Thyroid gland (tissue), 4 donors: ENCODE measurements at regions not wholly inside any gene's neighbourhood (a gene's known extent, or its start where the extent isn't known, plus 50 kb on each side); places are given as distances from the start of the nearest gene placed in this dataset.
A peak's percentile ranks its signal among the peaks of the same experiment; 100 is the strongest.

Source experiments
- DNase-seq, 2 donors: peaks; one replicate each; pipeline ENCODE4 v3.0.0-alpha.2; 2019
- H3K27ac ChIP-seq, 3 donors: fragments of 200-600 bp; sonication (generic); 1 replicate in 2 of 3; 2 replicates in 1 of 3; pipeline ENCODE4 v1.5.1; 2016 to 2019; ENCODE audit warnings: mild to moderate bottlenecking in 1 of 3, moderate library complexity in 1 of 3
- H3K27me3 ChIP-seq: fragments of 200-600 bp; sonication (generic); one replicate; pipeline ENCODE4 v1.5.1; 2019
- H3K36me3 ChIP-seq, 2 donors: fragments of 200-600 bp; sonication (generic); one replicate each; pipeline ENCODE4 v1.5.1; 2016 to 2019
- H3K4me1 ChIP-seq, 2 donors: fragments of 200-600 bp; sonication (generic); one replicate each; pipeline ENCODE4 v1.5.1; 2017 to 2019
- H3K4me3 ChIP-seq, 3 donors: fragments of 200-600 bp; sonication (generic); replicated peaks in 1 of 3; 1 replicate in 2 of 3; 2 replicates in 1 of 3; pipeline ENCODE4 v1.5.1; 2016; ENCODE audit warnings: mild to moderate bottlenecking in 1 of 3
- H3K9me3 ChIP-seq: fragments of 200-600 bp; sonication (generic); one replicate; pipeline ENCODE4 v1.5.1; 2017
- CTCF ChIP-seq, 6 experiments: fragments of 200-600 bp in 3 of 6; fragments of 450-650 bp in 3 of 6; sonication (generic) in 3 of 6; IDR thresholded peaks; one replicate each; pipeline ENCODE4 v1.5.1; 2016 to 2019; ENCODE audit warnings: antibody characterized with exemption in 6 of 6, mild to moderate bottlenecking in 2 of 6, inconsistent platforms in 1 of 6, moderate library complexity in 1 of 6
- POLR2A ChIP-seq, 2 donors: fragments of 450-650 bp; IDR thresholded peaks; one replicate each; pipeline ENCODE4 v1.6.1; 2017; ENCODE audit warnings: antibody characterized with exemption in 2 of 2, mild to moderate bottlenecking in 2 of 2, moderate library complexity in 1 of 2
- WGBS, 2 donors: methylation state at CpG; one replicate each; pipeline ENCODE4 v1.1.5; 2017; 5-methylcytosine and 5-hydroxymethylcytosine counted together
- intact Hi-C: fragments of 100-400 bp; cut with DNase I; formaldehyde crosslinking; loops from one replicate; pipeline ENCODE4 v1.15.1; 2023

- H3K4me1 ChIP-seq, result peaks cover 28 to 36% of the 10 kb centered on the region in 2 donors
- no peaks in the 10 kb centered on the region for H3K27me3 ChIP-seq
- TF ChIP-seq CTCF (IDR thresholded peaks at IDR 0.05) (no peak), POLR2A (IDR thresholded peaks at IDR 0.05) (no peak)
- H3K9me3 ChIP-seq, result no peaks in the 10 kb centered on the region
- peak in 1 of 2 donors; percentile 9 for DNase-seq
- 31 to 33% methylated on average over 3 of the region's 3 CpGs for WGBS, 2 donors
- H3K36me3 ChIP-seq, result no peaks in the 10 kb centered on the region
- H3K27ac ChIP-seq, result peak overlapping the region; percentile 87 to 94 (median 92)
- no peak overlapping the region for H3K4me3 ChIP-seq
- intact Hi-C loops, result no loop called here
These were observed 98.2 kb upstream of the PGRMC2 start for GRCh38 chr4:128385683-128386304.

GRCh38 chr4:128384765-128385598 lies 97.4 kb upstream of the PGRMC2 start:
- WGBS, 2 donors, result 80 to 83% methylated on average over 12 of the region's 12 CpGs
- Histone ChIP-seq H3K27me3 (no peaks in the 10 kb centered on the region), H3K36me3 (no peaks in the 10 kb centered on the region), H3K4me1 (peaks cover 28 to 44% of the 10 kb centered on the region in 2 donors), H3K4me3 (no peak overlapping the region), H3K9me3 (no peaks in the 10 kb centered on the region), H3K27ac (peak overlapping the region; percentile 87 to 94 (median 92))
- no peak for DNase-seq
- TF ChIP-seq POLR2A (IDR thresholded peaks at IDR 0.05) (no peak), CTCF (IDR thresholded peaks at IDR 0.05) (no peak)
- intact Hi-C loops, result no loop called here

- Histone ChIP-seq H3K4me3 (no peak overlapping the region), H3K36me3 (no peaks in the 10 kb centered on the region), H3K9me3 (no peaks in the 10 kb centered on the region), H3K27me3 (no peaks in the 10 kb centered on the region), H3K27ac (no peak overlapping the region), H3K4me1 (peaks cover 28 to 48% of the 10 kb centered on the region in 2 donors)
- TF ChIP-seq POLR2A (IDR thresholded peaks at IDR 0.05) (no peak), CTCF (IDR thresholded peaks at IDR 0.05) (no peak)
- 93 to 94% methylated on average over 2 of the region's 2 CpGs for WGBS, 2 donors
- no peak for DNase-seq
- intact Hi-C loops, result no loop called here
These were observed 96.5 kb upstream of the PGRMC2 start for GRCh38 chr4:128384091-128384520.

GRCh38 chr4:128381748-128382559 lies 94.3 kb upstream of the PGRMC2 start:
- 92 to 93% methylated on average over 4 of the region's 4 CpGs for WGBS, 2 donors
- TF ChIP-seq CTCF (IDR thresholded peaks at IDR 0.05) (no peak), POLR2A (IDR thresholded peaks at IDR 0.05) (no peak)

More at GRCh38 chr4:128381748-128382559, 94.3 kb upstream of the PGRMC2 start:
- no peak for DNase-seq
- Histone ChIP-seq H3K36me3 (no peaks in the 10 kb centered on the region), H3K27ac (no peak overlapping the region), H3K27me3 (no peaks in the 10 kb centered on the region), H3K9me3 (no peaks in the 10 kb centered on the region), H3K4me1 (peaks cover 20 to 35% of the 10 kb centered on the region in 2 donors), H3K4me3 (no peak overlapping the region)
- intact Hi-C loops, result no loop called here
